ENCODE measurements at regions not wholly inside any gene's neighbourhood (a gene's known extent, or its start where the extent isn't known, plus 50 kb on each side); places are given as distances from the start of the nearest gene placed in this dataset.
"Not testable (repeated sequence)": the region's sequence is repeated elsewhere in the genome, so short reads cannot be mapped to it uniquely, and the experiment has no call there.

GRCh38 chr4:27638163-27638915 lies 777.7 kb downstream of the STIM2 start:
- no peak for DNase-seq (ENCODE audit: low spot score)

GRCh38 chr4:27643101-27643500 lies 782.5 kb downstream of the STIM2 start:
- no peak for DNase-seq (ENCODE audit: low spot score)

- DNase-seq (ENCODE audit: low spot score), result no peak
Measured at GRCh38 chr4:27648416-27648815, 787.8 kb downstream of the STIM2 start.

GRCh38 chr4:27662426-27662825 lies 801.8 kb downstream of the STIM2 start:
- no peak for DNase-seq (ENCODE audit: low spot score)

- DNase-seq (ENCODE audit: low spot score), result peak; percentile 29
Measured at GRCh38 chr4:27666943-27667342, 806.3 kb downstream of the STIM2 start.

- DNase-seq (ENCODE audit: low spot score), result no peak
Measured at GRCh38 chr4:27668001-27668400, 807.4 kb downstream of the STIM2 start.

GRCh38 chr4:27678027-27678426 lies 817.4 kb downstream of the STIM2 start:
- no peak for DNase-seq (ENCODE audit: low spot score)

GRCh38 chr4:27684610-27685011 lies 824.0 kb downstream of the STIM2 start:
- DNase-seq (ENCODE audit: low spot score), result peak; percentile 65

- no peak for DNase-seq (ENCODE audit: low spot score)
Measured at GRCh38 chr4:27685091-27685490, 824.5 kb downstream of the STIM2 start.

GRCh38 chr4:27685947-27686346 lies 825.3 kb downstream of the STIM2 start:
- DNase-seq (ENCODE audit: low spot score), result no peak

GRCh38 chr4:27692158-27692557 lies 831.5 kb downstream of the STIM2 start:
- DNase-seq (ENCODE audit: low spot score), result peak; percentile 46

GRCh38 chr4:27692868-27693634 lies 832.4 kb downstream of the STIM2 start:
- DNase-seq (ENCODE audit: low spot score), result no peak

- not testable (repeated sequence) for DNase-seq (ENCODE audit: low spot score)
Measured at GRCh38 chr4:27696257-27696656, 835.6 kb downstream of the STIM2 start.

- no peak for DNase-seq (ENCODE audit: low spot score)
Measured at GRCh38 chr4:27701606-27702005, 841.0 kb downstream of the STIM2 start.

GRCh38 chr4:27702730-27703431 lies 842.2 kb downstream of the STIM2 start:
- DNase-seq (ENCODE audit: low spot score), result peak; percentile 46

GRCh38 chr4:27703771-27704170 lies 843.1 kb downstream of the STIM2 start:
- no peak for DNase-seq (ENCODE audit: low spot score)

GRCh38 chr4:27711041-27711440 lies 850.4 kb downstream of the STIM2 start:
- DNase-seq (ENCODE audit: low spot score), result no peak

GRCh38 chr4:27714073-27714472 lies 853.4 kb downstream of the STIM2 start:
- DNase-seq (ENCODE audit: low spot score), result no peak

GRCh38 chr4:27716693-27717430 lies 856.2 kb downstream of the STIM2 start:
- peak; percentile 27 for DNase-seq (ENCODE audit: low spot score)

GRCh38 chr4:27717431-27717755 lies 856.8 kb downstream of the STIM2 start:
- DNase-seq (ENCODE audit: low spot score), result no peak

GRCh38 chr4:27720010-27720766 lies 859.5 kb downstream of the STIM2 start:
- DNase-seq (ENCODE audit: low spot score), result no peak
